HCT116 (cell line): ENCODE measurements at regions not wholly inside any gene's neighbourhood (a gene's known extent, or its start where the extent isn't known, plus 50 kb on each side); places are given as distances from the start of the nearest gene placed in this dataset.

Experiments
- ATAC-seq: fragments of 200-7000 bp; cut with Tn5 transposase; 2 replicates; pipeline ENCODE4 v1.9.1; 2020; ENCODE audit warnings: mild to moderate bottlenecking, moderate library complexity
- BruUV-seq: library from RNA; stranded (reverse); fragments of 400-500 nt; replicated peaks from 2 replicates; lab custom pipeline; 2021; lab: Mats Ljungman, UMichigan
- CTCF ChIA-PET: fragments of 300-600 bp; sonication (Branson Sonifier 250); formaldehyde crosslinking; loops from one replicate; lab custom pipeline; 2021; ENCODE audit warnings: antibody characterized with exemption; lab: Charles Lee
- POLR2A ChIA-PET: fragments of 300-600, 350-600 bp; sonication (Branson Sonifier 250); formaldehyde crosslinking; loops from one replicate; lab custom pipeline; 2021; ENCODE audit warnings: antibody characterized with exemption; lab: Charles Lee
- RAD21 ChIA-PET, 2 experiments: fragments of 300-600 bp; sonication (Branson Sonifier 250); formaldehyde crosslinking; loops; one replicate each; lab custom pipeline; 2023; ENCODE audit warnings: low total read pairs in 2 of 2; ENCODE audit not compliant: uncharacterized antibody in 2 of 2, unreplicated experiment in 2 of 2, low non-redundant PET in 1 of 2; lab: Charles Lee
- DNase-seq: peaks from one replicate; pipeline ENCODE4 v3.0.0-alpha.2; 2010; ENCODE audit warnings: low read depth, low spot score
- H2AFZ ChIP-seq: fragments of 200-600 bp; shearing (Covaris generic), sonication (generic); 2 replicates; pipeline ENCODE4 v1.6.1; 2017; ENCODE audit warnings: low read depth, mixed run types, mixed read lengths, antibody characterized with exemption, low read length; ENCODE audit not compliant: poor library complexity, severe bottlenecking
- H3K27ac ChIP-seq: 2 replicates; pipeline ENCODE4 v1.5.1; 2012; ENCODE audit warnings: low read depth, low read length
- H3K27me3 ChIP-seq: fragments of 200-600 bp; sonication (generic); 2 replicates; pipeline ENCODE4 v1.6.1; 2016; ENCODE audit warnings: mixed run types, low read length, mixed read lengths; ENCODE audit not compliant: insufficient read depth
- H3K36me3 ChIP-seq, 2 experiments: fragments of 200-500 bp in 1 of 2; fragments of 200-600 bp in 1 of 2; sonication (Bioruptor generic) in 1 of 2; sonication (generic) in 1 of 2; 2 replicates each; pipeline versions ENCODE4 v1.5.1 to v1.6.1; 2014 to 2016; ENCODE audit warnings: low read length in 2 of 2, inconsistent platforms in 1 of 2, mixed read lengths in 1 of 2, mixed run types in 1 of 2; ENCODE audit not compliant: insufficient read depth in 2 of 2, control insufficient read depth in 1 of 2
- H3K4me1 ChIP-seq, 2 experiments: fragments of 200-600 bp in 1 of 2; sonication (generic) in 1 of 2; 2 replicates each; pipeline versions ENCODE4 v1.5.1 to v1.6.1; 2012 to 2017; ENCODE audit warnings: low read length in 2 of 2, inconsistent platforms in 1 of 2, mild to moderate bottlenecking in 1 of 2, mixed read lengths in 1 of 2, mixed run types in 1 of 2, moderate library complexity in 1 of 2; ENCODE audit not compliant: insufficient read depth in 2 of 2, control insufficient read depth in 1 of 2
- H3K4me2 ChIP-seq: fragments of 200-600 bp; sonication (generic); 2 replicates; pipeline ENCODE4 v1.6.1; 2017; ENCODE audit warnings: mixed run types, low read length, mixed read lengths
- H3K4me3 ChIP-seq, 2 experiments: fragments of 200-600 bp in 1 of 2; sonication (generic) in 1 of 2; replicated peaks in 1 of 2; 2 replicates each; pipeline ENCODE4 v1.5.1; 2011 to 2016; ENCODE audit warnings: low read length in 2 of 2, control low read depth in 1 of 2, low read depth in 1 of 2, mild to moderate bottlenecking in 1 of 2, mixed read lengths in 1 of 2, mixed run types in 1 of 2
- H3K79me2 ChIP-seq: fragments of 200-600 bp; sonication (generic); 2 replicates; pipeline ENCODE4 v1.6.1; 2017; ENCODE audit warnings: mild to moderate bottlenecking, mixed run types, low read length, moderate library complexity, mixed read lengths; ENCODE audit not compliant: insufficient read depth
- H3K9ac ChIP-seq: fragments of 200-600 bp; sonication (generic); 2 replicates; pipeline ENCODE4 v1.6.1; 2016; ENCODE audit warnings: low read length, mixed read lengths
- H3K9me2 ChIP-seq: fragments of 200-600 bp; sonication (generic), shearing (Covaris generic); 2 replicates; pipeline ENCODE4 v1.6.1; 2017; ENCODE audit warnings: mixed run types, mild to moderate bottlenecking, moderate library complexity; ENCODE audit not compliant: insufficient read depth
- H3K9me3 ChIP-seq, 2 experiments: fragments of 200-500 bp in 1 of 2; fragments of 200-600 bp in 1 of 2; sonication (Bioruptor generic) in 1 of 2; sonication (generic) in 1 of 2; 2 replicates each; pipeline ENCODE4 v1.6.1; 2014 to 2017; ENCODE audit warnings: low read length in 2 of 2, mixed read lengths in 2 of 2, inconsistent platforms in 1 of 2, low read depth in 1 of 2, mild to moderate bottlenecking in 1 of 2, mixed run types in 1 of 2, moderate library complexity in 1 of 2; ENCODE audit not compliant: control insufficient read depth in 1 of 2, insufficient read depth in 1 of 2
- H4K20me1 ChIP-seq: fragments of 200-600 bp; sonication (generic), shearing (Covaris generic); 2 replicates; pipeline ENCODE4 v1.6.1; 2017; ENCODE audit warnings: mixed run types, mild to moderate bottlenecking, moderate library complexity; ENCODE audit not compliant: insufficient read depth
- ELF1 ChIP-seq: IDR thresholded peaks from 2 replicates; pipeline ENCODE4 v1.6.1; 2012; ENCODE audit warnings: low read depth, borderline replicate concordance
- EZH2phosphoT487 ChIP-seq: fragments of 200-600 bp; IDR thresholded peaks from 2 replicates; pipeline ENCODE4 v1.6.1; 2018; ENCODE audit warnings: antibody characterized with exemption, borderline replicate concordance
- JUND ChIP-seq: IDR thresholded peaks from 2 replicates; pipeline ENCODE4 v1.6.1; 2012
- POLR2A ChIP-seq: IDR thresholded peaks from 2 replicates; pipeline ENCODE4 v1.7.0; 2011; ENCODE audit warnings: borderline replicate concordance; ENCODE audit not compliant: insufficient read depth, insufficient read length; ENCODE audit errors: extremely low read depth
- RAD21 ChIP-seq: IDR thresholded peaks from 2 replicates; pipeline ENCODE4 v1.6.1; 2012; ENCODE audit warnings: low read depth, mild to moderate bottlenecking
- ZFX ChIP-seq: fragments of 450-650 bp; IDR thresholded peaks from 2 replicates; pipeline ENCODE4 v1.6.1; 2017
- ZNF274 ChIP-seq: fragments of 200-500 bp; sonication (Bioruptor generic); IDR thresholded peaks from 2 replicates; pipeline ENCODE4 v1.6.1; 2014; ENCODE audit warnings: mild to moderate bottlenecking, low read depth, low read length, inconsistent platforms
- intact Hi-C: fragments of 100-400 bp; cut with micrococcal nuclease; formaldehyde crosslinking; loops from 2 replicates; pipeline ENCODE4 v1.10.0; 2022
- TF ChIP-seq, protein P1 (sequence below), 3 experiments: fragments of 200-600 bp in 1 of 3; sonication (generic) in 1 of 3; IDR thresholded peaks in 2 of 3; conservative IDR thresholded peaks in 1 of 3; 2 replicates each; pipeline ENCODE4 v1.5.1; 2012 to 2017; ENCODE audit warnings: low read depth in 2 of 3, low read length in 2 of 3, antibody characterized with exemption in 1 of 3, borderline replicate concordance in 1 of 3, control low read depth in 1 of 3, mild to moderate bottlenecking in 1 of 3, mixed read lengths in 1 of 3, mixed run types in 1 of 3, moderate library complexity in 1 of 3; ENCODE audit not compliant: insufficient read depth in 1 of 3
- TF ChIP-seq, protein P2 (sequence below): IDR thresholded peaks from 2 replicates; pipeline ENCODE4 v1.6.1; 2012

DNA sequence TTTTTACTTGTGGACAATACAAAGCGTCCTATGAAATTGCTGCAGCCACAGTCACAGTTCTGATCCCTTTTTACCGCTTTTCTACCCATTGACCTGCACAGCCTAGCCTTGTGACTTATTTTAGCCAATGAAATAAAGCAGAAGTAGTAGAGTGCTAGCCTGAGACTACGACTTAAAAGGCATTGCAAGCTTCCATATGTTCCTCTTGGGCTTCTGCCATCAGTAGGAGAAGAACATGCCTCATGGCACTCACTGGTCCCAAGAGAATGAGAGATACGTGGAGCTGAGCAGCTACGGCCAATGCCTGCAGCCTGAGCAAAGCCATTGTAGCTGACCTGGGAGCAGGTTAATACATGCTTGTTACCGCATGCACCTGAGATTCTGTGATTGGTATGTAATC is 416.6 kb upstream of the CLINT1 start:
- Histone ChIP-seq H3K79me2 (no peaks in the 10 kb centered on the region), H4K20me1 (no peaks in the 10 kb centered on the region), H3K4me3 (no peak overlapping the region), H3K27ac (no peak overlapping the region), H3K4me1 (no peaks in the 10 kb centered on the region), H3K4me2 (no peak overlapping the region), H3K27me3 (peaks cover 19% of the 10 kb centered on the region), H3K9ac (no peak overlapping the region), H3K9me3 (no peaks in the 10 kb centered on the region), H3K9me2 (no peaks in the 10 kb centered on the region), H3K36me3 (no peaks in the 10 kb centered on the region), H2AFZ (no peak overlapping the region)
- CTCF ChIA-PET, result no interaction called here
- POLR2A ChIA-PET, result no interaction called here
- DNase-seq (no peak), ATAC-seq (no peak)
- TF ChIP-seq ZNF274 (no peak), ZFX (no peak), POLR2A (no peak), JUND (no peak), ELF1 (no peak), RAD21 (no peak)
- TF ChIP-seq, protein P1, sequence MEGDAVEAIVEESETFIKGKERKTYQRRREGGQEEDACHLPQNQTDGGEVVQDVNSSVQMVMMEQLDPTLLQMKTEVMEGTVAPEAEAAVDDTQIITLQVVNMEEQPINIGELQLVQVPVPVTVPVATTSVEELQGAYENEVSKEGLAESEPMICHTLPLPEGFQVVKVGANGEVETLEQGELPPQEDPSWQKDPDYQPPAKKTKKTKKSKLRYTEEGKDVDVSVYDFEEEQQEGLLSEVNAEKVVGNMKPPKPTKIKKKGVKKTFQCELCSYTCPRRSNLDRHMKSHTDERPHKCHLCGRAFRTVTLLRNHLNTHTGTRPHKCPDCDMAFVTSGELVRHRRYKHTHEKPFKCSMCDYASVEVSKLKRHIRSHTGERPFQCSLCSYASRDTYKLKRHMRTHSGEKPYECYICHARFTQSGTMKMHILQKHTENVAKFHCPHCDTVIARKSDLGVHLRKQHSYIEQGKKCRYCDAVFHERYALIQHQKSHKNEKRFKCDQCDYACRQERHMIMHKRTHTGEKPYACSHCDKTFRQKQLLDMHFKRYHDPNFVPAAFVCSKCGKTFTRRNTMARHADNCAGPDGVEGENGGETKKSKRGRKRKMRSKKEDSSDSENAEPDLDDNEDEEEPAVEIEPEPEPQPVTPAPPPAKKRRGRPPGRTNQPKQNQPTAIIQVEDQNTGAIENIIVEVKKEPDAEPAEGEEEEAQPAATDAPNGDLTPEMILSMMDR (IDR thresholded peaks at IDR 0.05 in 2 of 3, conservative IDR thresholded peaks at IDR 0.05 in 1 of 3; ENCODE audit: borderline replicate concordance in 1 of 3, insufficient read depth in 1 of 3, low read depth in 2 of 3, low read length in 2 of 3), result no peak
- TF ChIP-seq, protein P2, sequence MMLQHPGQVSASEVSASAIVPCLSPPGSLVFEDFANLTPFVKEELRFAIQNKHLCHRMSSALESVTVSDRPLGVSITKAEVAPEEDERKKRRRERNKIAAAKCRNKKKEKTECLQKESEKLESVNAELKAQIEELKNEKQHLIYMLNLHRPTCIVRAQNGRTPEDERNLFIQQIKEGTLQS, result no peak
- RAD21 ChIA-PET, result no interaction called here
- intact Hi-C loops, result no loop called here
- no TSS peak for BruUV-seq

DNA sequence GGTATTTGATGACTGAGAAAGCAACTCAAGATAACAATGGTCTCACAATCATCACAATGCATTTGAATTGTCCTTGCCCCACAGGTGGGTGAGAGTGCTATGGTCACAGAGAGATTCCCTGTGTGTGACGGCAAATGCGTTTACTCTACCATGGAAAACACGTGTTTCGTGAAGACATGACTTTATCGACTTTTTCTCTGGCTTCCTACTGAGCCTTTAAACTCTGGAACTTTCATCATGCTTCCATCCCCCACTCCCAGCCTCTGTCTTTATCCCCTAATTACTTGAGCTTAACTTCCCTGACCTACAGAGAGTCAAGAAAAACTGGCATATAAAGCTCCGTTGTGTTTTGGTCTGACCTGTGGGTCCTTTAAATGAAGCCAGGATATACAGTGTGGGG is 414.1 kb upstream of the CLINT1 start:
- no peak overlapping the region for H2AFZ ChIP-seq

More for the DNA sequence above, 414.1 kb upstream of the CLINT1 start:
- RAD21 ChIA-PET, result no interaction called here
- no peak overlapping the region for H3K4me2 ChIP-seq
- TF ChIP-seq JUND, result no peak
- no peak for TF ChIP-seq RAD21
- TF ChIP-seq EZH2phosphoT487, result no peak
- no peaks in the 10 kb centered on the region for H3K9me3 ChIP-seq
- intact Hi-C loops, result no loop called here
- H3K4me1 ChIP-seq, result no peaks in the 10 kb centered on the region
- CTCF ChIA-PET, result no interaction called here
- H3K79me2 ChIP-seq, result no peaks in the 10 kb centered on the region
- DNase-seq (no peak), ATAC-seq (no peak)
- POLR2A ChIA-PET, result no interaction called here
- no TSS peak for BruUV-seq
- H3K27ac ChIP-seq, result no peak overlapping the region
- peaks cover 16% of the 10 kb centered on the region; the same call in 1 of the 2 replicates for H3K27me3 ChIP-seq
- no peak overlapping the region for H3K9ac ChIP-seq
- H3K9me2 ChIP-seq, result no peaks in the 10 kb centered on the region
- no peaks in the 10 kb centered on the region for H3K36me3 ChIP-seq
- H3K4me3 ChIP-seq, result no peak overlapping the region
- H4K20me1 ChIP-seq, result no peaks in the 10 kb centered on the region
